Femur (tissue), 1 donor: ENCODE measurements at regions not wholly inside any gene's neighbourhood (a gene's known extent, or its start where the extent isn't known, plus 50 kb on each side); places are given as distances from the start of the nearest gene placed in this dataset.
"Not testable (repeated sequence)": the region's sequence is repeated elsewhere in the genome, so short reads cannot be mapped to it uniquely, and the experiment has no call there.

Experiments used
- DNase-seq: peaks from one replicate; pipeline ENCODE4 v3.0.0-alpha.2; 2017

- no peak for DNase-seq
Measured at GRCh38 chr12:105854071-105854470, 284.7 kb downstream of the NUAK1 start.

- peak; percentile 57 for DNase-seq
Measured at GRCh38 chr12:105855361-105856047, 283.2 kb downstream of the NUAK1 start.

- no peak for DNase-seq
Measured at GRCh38 chr12:105856048-105856405, 282.7 kb downstream of the NUAK1 start.

DNA sequence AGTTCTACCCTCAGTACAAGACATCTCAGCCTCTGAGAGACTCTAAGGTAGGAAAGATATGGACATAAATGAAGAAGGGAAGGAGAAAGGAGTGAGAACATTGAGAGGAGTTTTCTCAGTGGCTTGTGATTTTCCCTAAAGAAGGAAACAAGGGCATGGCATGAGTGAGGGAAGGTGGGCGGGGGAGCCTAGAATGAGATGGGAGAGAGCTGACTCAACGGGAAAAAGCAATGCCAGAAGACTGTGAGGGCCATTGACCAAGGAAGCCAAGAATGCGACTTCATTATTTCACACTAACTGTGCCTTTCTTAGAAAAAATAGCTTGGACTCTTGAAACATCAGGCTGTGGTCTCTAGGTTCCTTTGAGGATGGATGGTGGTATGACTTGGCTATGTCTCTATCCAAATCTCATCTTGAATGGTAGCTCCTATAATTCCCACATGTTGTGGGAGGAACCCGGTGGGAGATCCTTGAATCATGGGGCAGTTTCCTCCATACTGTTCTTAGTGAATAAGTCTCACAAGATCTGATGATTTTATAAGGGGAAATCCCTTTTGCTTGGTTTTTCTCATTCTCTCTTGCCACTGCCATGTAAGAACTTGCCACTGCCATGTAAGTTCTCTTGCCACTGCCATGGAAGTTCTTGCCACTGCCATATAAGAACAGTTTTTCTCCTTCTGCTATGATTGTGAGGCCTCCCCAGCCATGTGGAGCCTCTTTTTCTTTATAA lies 279.6 kb downstream of the NUAK1 start:
- DNase-seq = no peak

DNA sequence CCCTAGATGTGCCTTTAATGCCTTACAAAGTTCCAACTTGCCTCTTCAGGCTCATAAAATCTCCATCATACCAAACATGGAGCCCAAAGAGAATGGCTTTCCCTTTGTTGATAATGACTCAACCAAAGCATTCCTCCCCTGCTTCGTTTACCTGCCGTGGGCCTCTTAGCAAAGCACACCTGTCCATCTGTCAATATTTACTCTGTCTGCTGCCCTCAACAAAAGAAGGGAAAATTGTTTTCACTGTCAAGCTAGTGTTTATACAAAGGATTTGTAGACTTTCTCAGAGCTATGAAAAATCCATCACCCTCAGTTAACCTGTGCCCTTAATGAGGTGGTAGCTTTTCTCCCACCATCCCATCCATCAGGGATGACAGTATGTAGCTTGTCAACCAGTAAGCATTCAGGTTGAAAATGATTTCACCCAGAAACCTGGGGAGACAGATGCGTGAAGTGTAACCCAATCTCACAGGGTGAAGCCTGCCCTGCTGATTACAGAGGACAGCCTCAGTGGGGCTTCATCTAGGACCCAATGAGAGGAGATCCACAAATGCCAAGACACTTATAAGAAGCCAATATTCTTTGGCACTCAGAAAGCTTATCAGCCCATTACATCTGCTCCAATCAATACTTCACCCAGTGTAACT lies 278.1 kb downstream of the NUAK1 start:
- DNase-seq = no peak

- no peak for DNase-seq
Measured at GRCh38 chr12:105861227-105861626, 277.5 kb downstream of the NUAK1 start.

- no peak for DNase-seq
Measured at GRCh38 chr12:105862163-105862821, 276.5 kb downstream of the NUAK1 start.

GRCh38 chr12:105864316-105864715 lies 274.4 kb downstream of the NUAK1 start:
- DNase-seq = no peak

DNA sequence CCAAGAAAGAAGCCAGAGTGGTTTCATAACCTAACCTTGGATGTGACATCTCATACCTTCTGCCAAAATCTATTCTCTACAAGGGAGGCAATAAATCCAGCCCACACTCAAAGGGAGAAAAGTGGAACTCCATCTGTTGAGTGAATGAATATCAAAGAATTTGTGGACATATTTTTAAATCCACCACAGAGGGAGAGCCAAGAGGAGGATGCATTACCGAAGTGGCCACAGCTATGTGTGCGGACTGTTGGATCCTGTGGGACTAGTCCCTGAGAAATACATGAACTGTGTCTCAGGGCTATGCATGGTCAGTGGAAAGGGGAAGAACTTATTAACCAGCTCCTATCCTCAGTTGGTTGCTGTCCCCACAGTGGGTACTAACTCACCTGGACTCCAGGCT lies 273.9 kb downstream of the NUAK1 start:
- DNase-seq = no peak

DNA sequence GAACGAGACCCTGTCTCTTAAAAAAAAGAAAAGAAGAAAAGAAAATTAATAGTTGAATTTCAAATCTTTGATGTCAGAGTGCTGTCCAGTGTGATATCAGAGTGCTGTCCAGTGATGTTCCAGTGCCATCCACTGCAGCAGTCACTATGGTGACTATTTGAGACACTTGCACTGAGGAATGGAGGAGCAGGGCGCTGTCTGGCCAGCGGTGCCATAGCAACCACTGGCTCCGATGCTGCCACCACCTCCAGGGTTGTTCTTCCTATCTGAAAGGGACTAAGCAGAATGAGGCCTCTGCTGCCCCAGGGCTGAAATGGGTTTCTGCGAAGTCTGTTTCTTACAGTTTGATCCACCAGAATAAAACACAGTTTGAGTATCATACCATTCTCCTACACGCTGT lies 272.9 kb downstream of the NUAK1 start:
- DNase-seq = no peak

GRCh38 chr12:105874121-105874520 lies 264.6 kb downstream of the NUAK1 start:
- DNase-seq = no peak

- no peak for DNase-seq
Measured at GRCh38 chr12:105876396-105876927, 262.3 kb downstream of the NUAK1 start.

- no peak for DNase-seq
Measured at GRCh38 chr12:105878964-105879363, 259.8 kb downstream of the NUAK1 start.

DNA sequence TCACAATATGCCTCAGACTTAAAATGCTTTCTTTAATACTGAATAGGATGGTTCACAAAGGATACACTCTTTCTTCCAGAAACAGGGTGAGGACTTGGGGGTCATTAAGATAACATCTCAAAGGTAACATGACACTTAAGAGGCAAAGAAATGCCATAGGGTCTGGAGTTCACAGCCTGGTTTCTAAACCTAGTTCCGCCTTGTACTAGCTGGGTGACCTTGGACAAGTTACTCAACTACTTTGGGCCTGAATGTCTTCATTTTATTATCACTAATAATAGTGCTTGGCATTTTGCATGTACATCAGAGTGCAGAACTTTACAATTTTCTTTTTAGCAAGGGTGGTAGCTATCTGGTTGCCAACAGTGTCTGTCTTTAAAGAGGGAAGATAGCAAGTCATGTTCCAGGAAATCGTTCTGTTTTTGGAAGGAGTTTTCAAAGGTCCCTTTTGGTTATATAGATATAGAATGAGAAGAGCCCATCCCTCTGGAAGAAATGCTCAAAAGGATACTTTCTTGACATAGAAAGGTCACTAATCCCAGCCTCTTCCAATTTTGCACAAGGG lies 257.8 kb downstream of the NUAK1 start:
- no peak for DNase-seq

- peak; percentile 60 for DNase-seq
Measured at GRCh38 chr12:105882404-105882803, 256.4 kb downstream of the NUAK1 start.

DNA sequence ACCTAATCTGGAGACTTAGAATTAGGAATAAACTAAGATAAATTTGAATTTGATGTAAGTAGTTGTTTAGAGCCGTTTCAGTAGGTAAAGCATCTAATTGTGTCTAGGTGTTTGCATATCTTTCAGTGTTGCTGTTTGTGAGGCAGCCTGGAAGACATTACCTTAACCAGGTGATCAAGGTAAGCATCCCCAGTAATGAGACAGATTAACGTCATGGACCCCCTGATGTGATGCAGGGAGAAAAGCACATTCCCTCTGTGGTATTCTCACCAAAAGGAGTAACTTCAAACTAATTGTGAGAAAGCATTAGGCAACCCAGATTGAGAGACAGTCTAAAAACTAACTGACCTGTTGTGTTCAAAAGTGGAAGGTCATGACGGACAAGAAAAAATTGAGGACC lies 251.6 kb downstream of the NUAK1 start:
- DNase-seq = no peak

- no peak for DNase-seq
Measured at GRCh38 chr12:105888696-105889095, 250.1 kb downstream of the NUAK1 start.

GRCh38 chr12:105892362-105892910 lies 246.3 kb downstream of the NUAK1 start:
- no peak for DNase-seq

GRCh38 chr12:105895197-105895832 lies 243.4 kb downstream of the NUAK1 start:
- DNase-seq = not testable (repeated sequence)

- DNase-seq = no peak
Measured at GRCh38 chr12:105897311-105897725, 241.4 kb downstream of the NUAK1 start.

DNA sequence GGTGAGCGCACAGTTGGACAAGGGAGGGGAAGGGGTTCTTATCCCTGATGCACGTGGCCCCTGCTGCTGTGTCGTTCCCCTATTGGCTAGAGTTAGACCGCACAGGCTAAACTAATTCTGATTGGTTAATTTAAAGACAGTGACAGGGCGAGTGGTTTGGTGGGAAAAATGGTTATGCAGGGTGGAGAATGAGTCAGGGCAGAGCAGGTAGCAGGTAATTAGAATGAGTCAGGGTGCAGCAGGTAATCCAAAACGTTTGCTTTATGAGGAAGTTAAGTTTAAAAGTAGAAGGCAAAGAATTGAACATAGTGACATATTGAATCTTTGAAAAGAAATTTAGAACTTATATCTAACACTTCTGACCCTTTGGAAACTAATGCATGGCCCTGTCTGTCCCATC lies 240.5 kb downstream of the NUAK1 start:
- DNase-seq = not testable (repeated sequence)

DNA sequence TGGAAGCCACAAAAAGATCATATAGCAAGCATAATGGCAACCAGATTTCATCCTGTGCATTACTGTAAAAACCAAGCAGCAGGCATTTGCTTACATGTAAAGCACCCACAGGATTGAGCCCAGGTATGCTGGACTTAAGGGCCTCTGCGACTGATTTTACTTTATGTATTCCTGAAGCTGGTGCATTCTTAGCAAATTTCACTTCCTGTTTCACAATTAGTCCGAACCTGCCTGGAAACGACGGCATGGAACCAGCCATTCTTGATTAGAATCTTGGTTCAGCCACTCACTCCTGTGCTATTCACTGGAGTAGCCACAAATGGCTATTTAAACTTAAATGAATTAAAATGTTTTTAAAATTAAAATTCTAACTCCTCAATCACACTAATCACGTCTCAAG lies 239.2 kb downstream of the NUAK1 start:
- no peak for DNase-seq
